HG03135 (cell line): ENCODE measurements at regions not wholly inside any gene's neighbourhood (a gene's known extent, or its start where the extent isn't known, plus 50 kb on each side); places are given as distances from the start of the nearest gene placed in this dataset.
"Not testable (repeated sequence)": the region's sequence is repeated elsewhere in the genome, so short reads cannot be mapped to it uniquely, and the experiment has no call there.

Source experiments
- ATAC-seq: cut with Tn5 transposase; IDR thresholded peaks from one replicate; pipeline ENCODE4 v1.9.1; 2021; ENCODE audit warnings: mild to moderate bottlenecking, moderate library complexity; ENCODE audit not compliant: unreplicated experiment

DNA sequence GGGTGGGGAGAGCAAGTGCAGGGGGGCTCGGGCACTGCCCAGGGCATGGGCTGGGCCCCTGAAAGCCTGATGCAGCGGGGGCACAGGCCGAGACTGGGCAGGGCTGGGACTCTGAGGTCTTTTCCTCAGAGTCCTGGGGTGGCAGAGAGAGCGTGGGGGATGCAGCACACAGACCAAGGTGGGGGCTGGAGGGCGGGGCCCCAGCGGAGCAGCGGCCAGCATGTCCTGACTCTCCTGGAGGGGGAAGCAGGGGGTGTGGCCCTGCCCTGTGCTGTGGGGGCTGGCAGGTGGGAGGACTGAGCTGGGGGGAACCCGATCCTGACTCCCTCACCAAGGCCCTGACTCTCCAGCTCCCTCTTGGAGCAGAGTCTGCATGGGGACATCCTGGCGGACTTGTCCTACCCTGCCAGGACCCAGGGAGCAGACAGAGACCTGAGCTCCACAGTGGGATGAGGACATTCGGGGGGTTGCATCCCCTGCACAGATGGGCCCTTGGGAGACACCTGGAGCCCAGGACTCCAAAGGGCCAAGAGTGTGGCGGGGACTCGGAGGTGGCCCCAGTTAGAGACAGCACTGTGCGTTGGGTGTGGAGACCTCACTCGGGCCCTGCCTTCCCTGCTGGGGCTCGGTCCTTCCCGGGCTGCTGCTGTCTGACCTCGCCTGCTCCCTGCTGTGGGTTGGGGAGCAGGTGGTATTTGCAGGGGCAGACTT, 326.1 kb downstream of the TMEM121 start:
- ATAC-seq: no peak

DNA sequence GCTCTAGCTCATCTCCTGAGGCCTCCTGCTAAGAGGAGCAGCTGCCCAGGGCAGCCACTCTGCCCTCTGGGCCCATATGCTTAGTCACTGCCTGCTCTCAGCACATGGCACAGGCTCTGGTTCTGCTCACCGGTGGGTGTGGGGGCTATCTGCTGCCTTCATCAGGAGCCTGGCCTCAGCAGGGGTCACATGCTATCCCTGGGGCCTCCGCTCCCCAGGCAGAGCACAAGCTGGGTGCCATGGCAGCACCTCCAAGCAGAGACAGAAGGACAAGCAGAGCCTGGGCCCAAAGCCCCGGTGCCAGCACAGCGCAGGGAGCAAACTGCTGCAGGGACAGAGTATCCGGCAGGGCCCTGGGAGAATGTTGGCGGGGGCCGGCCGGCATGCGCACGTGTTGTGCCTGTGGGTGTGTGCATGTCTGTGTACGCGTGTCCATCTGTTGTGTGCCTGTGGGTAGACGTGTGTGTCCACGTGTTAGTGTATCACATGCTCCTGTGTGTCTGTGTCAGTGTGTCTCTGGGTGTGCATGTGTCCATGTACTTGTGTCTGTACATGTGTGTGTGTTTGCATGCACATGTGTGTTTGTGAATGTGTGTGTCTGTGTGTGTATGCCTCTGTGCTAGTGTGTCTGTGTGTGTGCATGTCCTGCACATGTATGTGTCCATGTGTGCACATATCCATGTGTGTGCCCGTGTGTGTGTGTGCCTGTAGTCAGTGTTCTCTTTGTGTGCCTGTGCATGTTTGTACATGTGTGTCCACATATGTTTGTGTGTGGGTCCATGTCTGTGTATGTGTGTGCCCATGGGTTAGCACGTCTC, 326.9 kb downstream of the TMEM121 start:
- ATAC-seq: no peak

DNA sequence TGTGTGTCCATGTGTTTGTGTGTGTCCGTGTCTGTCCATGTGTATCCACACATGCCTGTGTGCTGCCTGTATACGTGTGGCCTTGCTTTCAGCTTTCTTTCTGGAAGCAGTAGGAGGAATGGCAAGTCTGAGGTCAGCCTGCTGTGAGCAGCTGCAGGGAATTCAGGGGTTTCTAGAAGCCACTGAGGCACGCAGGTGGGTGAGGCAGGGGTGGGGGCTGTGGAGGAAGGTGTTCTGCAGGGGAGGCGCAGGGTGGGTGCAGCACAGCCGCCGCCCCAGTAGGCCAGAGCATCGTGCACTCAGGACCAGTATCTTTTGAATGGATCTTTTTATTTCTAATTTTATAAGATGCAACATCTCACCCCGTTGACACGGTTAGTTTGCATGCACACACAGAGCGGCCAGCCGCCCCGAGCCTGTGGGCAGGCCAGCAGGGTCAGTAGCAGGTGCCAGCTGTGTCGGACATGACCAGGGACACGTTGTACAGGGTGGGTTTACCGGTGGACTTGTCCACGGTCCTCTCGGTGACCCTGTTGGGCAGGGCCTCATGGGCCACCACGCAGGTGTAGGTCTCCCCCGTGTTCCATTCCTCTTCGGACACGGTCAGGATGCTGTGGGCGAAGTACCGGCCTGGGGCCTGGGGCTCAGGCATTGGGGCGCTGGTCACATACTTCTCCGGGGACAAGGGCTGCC, 327.7 kb downstream of the TMEM121 start:
- no peak for ATAC-seq

DNA sequence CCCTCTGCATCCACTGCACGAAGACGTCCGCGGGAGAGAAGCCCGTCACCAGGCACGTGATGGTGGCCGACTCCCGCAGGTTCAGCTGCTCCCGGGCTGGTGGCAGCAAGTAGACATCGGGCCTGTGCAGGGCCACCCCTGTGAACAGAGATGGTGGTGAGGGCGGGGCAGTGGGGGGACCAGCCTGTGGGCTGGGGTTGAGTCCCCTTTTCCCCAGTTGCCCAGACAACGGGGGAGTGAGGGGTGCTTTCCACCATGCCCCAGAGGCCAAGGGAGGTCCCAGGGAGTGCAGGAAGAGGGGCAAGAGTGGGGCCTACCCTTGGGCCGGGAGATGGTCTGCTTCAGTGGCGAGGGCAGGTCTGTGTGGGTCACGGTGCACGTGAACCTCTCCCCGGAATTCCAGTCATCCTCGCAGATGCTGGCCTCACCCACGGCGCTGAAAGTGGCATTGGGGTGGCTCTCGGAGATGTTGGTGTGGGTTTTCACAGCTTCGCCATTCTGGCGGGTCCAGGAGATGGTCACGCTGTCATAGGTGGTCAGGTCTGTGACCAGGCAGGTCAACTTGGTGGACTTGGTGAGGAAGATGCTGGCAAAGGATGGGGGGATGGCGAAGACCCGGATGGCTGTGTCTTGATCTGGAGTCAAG, 328.3 kb downstream of the TMEM121 start:
- ATAC-seq: no peak

DNA sequence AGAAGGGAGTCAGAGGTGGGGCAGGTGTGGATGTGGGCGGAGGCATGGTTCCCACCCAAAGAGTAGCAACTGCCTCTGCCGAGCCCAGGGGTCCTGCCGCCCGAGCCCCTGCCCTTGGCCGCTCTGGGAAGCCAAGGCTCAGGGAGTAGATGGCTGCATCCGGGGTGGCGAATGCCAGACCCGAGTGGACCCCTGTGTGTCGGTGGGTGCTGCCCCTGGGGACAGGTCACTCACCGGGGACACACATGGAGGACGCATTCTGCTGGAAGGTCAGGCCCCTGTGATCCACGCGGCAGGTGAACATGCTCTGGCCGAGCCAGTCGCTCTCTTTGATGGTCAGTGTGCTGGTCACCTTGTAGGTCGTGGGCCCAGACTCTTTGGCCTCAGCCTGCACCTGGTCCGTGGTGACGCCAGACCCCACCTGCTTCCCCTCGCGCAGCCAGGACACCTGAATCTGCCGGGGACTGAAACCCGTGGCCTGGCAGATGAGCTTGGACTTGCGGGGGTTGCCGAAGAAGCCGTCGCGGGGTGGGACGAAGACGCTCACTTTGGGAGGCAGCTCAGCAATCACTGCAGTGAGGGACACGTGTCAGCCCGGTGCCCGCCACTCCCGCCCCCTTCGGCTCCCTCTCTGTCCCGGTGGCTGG, 329.0 kb downstream of the TMEM121 start:
- no peak for ATAC-seq

DNA sequence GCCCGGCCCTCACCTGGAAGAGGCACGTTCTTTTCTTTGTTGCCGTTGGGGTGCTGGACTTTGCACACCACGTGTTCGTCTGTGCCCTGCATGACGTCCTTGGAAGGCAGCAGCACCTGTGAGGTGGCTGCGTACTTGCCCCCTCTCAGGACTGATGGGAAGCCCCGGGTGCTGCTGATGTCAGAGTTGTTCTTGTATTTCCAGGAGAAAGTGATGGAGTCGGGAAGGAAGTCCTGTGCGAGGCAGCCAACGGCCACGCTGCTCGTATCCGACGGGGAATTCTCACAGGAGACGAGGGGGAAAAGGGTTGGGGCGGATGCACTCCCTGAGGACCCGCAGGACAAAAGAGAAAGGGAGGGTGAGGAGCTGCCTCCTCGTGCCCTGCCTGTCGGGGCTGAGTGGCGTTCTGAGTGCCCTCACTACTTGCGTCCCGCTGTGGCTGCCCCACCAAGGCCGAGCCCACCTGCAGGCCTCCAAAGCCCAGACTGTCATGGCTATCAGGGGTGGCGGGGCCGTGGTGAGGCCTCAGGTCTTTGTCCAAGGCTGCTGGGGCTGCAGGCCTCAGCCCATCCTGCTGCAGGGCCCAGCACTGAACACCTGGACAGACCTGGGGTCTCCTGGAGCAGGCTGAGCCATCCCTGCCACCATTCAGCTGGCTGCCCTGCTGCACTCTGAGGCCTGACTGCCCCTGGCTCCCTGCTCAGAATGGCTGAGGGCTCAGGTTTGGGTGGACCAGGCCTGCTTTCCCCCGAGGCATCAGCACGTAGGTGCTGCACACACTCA, 329.7 kb downstream of the TMEM121 start:
- ATAC-seq: no peak

DNA sequence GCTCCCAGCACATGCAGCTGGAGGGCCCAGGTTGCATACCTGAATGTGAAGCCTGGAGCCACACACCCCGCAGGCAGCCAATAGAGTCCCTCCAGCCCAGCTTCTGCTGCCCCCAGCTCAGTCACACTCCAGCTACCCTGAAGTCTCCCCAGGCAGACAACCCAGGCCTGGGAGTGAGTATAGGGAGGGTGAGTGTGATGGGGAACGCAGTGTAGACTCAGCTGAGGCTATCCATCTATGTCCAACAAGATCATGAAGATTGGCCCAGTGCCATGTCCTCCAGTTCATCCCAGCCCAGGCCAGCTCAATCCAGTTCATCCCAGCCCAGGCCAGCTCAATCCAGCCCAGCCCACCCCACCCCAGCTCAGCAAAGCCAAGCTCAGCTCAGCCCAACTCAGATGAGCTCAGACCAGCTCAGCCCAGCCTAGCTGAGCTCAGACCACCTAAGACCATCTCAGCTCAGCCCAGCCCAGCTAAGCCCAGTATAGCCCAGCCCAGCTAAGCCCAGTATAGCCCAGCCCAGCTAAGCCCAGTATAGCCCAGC, 330.4 kb downstream of the TMEM121 start:
- no peak for ATAC-seq

DNA sequence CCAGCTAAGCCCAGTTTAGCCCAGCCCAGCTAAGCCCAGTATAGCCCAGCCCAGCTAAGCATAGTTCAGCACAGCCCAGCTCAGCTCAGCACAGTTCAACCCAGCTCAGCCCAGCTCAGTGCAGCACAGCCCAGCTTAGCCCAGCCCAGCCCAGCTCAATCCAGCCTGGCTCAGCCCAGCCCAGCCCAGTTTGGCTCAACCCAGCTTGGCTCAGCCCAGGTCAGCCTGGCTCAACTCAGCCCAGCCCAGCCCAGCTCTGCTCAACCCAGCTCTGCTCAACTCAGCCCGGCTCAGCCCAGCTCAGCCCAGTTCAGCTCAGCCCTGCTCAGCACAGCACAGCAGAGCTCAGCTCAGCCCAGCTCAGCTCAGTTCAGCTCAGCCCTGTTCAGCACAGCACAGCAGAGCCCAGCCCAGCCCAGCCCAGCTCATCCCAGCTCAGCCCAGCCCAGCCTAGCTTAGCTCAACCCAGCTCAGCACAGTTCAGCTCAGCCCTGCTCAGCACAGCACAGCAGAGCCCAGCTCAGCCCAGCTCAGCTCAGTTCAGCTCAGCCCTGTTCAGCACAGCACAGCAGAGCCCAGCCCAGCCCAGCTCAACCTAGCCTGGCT, 330.9 kb downstream of the TMEM121 start:
- ATAC-seq: no peak

DNA sequence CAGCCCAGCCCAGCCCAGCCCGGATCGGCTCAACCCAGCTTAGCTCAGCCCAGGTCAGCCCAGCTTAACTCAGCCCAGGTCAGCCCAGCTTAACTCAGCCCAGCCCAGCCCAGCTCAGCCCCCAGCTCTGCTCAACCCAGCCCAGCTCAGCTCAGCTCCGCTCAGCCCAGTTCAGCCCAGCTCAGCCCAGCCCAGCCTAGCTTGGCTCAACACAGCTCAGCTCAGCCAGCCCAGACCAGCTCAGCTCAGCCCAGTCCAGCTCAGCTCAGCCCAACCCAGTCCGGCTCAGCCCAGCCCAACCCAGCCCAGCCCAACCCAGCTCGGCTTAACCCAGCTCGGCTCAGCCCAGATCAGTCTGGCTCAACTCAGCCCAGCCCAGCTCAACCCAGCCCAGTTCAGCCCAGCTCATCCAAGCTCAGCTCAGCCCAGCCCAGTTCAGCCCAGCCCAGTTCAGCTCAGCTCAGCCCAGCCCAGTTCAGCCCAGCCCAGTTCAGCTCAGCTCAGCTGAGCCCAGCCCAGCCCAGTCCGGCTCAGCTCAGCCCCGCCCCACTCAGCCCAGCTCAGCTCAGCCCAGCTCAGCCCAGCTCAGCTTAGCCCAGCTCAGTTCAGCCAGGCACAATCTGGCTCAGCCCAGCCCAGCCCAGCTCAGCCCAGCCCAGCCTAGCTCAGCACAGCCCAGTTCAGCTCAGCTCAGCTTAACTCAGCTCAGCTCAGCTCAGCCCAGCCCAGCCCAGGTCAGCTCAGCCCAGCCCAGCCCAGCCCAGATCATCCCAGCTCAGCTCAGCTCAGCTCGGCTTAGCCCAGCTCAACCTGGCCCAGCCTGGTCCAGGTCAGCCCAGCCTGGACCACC, 331.7 kb downstream of the TMEM121 start:
- no peak for ATAC-seq

DNA sequence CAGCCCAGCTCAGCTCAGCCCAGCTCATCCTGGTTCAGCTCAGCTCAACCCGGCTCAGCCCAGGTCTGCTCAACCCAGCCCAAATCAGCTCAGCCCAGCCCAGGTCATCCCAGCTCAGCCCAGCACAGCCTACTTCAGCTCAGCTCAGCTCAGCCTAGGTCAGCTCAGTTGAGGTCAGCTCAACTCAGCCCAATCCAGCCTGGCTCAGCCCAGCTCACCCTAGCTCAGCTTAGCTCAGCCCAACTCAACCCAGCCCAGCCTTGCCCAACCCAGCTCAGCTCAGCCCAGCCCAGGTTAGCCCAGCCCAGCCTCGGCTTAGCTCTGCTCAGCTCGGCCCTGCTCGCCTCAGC, 332.3 kb downstream of the TMEM121 start:
- no peak for ATAC-seq

DNA sequence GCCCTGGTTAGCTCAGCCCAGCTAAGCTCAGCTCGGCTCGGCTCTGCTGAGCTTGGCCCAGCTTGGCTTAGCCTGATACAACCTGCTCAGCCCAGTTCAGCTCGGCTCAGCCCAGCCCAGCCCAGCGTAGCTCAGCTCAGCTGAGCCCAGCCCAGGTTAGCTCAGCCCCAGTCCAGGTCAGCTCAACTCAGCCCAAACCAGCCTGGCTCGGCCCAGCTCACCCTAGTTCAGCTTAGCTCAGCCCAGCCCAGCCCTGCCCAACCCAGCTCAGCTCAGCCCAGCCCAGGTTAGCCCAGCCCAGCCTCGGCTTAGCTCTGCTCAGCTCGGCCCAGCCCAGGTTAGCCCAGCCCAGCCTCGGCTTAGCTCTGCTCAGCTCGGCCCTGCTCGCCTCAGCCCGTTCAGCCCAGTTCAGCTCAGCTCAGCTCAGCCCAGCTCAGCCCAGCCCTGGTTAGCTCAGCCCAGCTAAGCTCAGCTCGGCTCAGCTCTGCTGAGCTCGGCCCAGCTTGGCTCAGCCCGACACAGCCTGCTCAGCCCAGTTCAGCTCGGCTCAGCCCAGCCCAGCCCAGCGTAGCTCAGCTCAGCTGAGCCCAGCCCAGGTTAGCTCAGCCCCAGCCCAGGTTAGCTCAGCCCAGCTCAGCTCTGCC, 332.8 kb downstream of the TMEM121 start:
- not testable (repeated sequence) for ATAC-seq

DNA sequence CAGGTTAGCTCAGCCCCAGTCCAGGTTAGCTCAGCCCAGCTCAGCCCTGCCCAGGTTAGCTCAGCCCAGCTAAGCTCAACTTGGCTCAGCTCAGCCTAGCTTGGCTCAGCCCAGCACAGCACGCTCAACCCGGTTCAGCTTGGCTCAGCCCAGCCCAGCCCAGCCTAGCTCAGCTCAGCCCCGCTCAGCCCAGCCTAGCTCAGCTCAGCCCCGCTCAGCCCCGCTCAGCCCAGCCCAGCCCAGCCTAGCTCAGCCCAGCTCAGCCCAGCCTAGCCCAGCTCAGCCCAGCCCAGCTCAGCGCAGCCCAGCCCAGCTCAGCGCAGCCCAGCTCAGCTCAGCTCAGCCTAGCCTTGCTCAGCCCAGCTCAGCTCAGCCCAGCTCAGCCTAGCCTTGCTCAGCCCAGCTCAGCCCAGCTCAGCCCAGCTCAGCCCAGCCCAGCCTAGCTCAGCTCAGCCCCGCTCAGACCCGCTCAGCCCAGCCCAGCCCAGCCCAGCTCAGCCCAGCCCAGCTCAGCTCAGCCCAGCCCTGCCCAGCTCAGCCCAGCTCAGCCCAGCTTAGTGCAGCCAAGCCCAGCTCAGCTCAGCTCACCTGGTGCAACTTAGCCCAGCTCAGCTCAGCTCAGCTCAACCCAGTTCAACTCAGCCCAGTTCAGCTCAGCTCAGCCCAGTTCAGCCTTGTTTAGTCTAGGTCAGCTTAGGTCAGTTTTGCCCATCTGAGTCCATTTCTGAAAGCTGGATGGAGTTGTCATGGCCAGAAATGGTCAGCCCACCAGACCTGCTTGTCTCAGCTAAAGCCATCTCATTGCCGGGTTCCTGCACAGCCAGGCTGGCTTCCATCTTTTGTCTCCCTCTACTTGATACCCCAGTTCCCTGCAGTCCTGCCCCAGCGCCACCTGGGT, 333.6 kb downstream of the TMEM121 start:
- ATAC-seq: no peak

DNA sequence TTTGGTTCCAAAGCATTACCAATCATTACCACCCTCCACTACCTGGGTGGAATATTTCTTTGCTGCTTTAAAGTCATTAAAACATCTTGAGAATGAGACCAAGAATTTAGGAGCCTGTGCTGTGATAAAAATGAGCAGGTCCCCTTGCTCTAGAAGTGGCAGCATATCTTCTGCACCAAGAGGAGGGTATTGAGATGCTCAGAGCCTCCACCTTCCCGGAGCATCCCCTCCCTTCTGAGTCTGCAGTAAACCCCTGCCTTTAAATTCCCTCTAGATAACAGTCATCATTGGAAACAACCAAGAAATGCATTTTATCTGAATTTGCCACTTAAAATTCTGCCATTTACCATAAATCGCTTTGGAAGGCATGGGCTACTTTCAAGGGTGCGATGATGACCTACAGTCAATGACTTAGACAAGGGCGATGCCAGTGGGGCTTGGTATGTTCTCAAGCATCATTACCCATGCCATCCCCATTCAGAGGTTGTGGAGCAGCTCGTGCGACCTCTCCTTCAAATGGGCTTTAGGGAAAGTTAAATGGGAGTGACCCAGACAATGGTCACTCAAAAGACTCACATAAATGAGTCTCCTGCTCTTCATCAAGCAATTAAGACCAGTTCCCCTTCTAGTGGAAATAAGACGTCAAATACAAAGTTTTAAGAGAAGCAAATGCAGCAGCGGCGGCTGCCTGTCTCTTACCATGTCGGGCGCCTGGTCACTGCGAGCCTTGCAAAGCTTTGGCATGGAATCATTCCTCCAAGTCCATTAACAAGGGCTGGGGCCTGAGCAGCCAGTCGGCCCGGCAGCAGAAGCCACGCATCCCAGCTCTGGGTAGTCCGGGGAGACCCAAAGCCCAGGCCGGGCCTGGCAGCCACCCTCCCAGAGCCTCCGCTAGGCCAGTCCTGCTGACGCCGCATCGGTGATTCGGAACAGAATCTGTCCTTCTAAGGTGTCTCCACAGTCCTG, 334.5 kb downstream of the TMEM121 start:
- ATAC-seq: no peak

DNA sequence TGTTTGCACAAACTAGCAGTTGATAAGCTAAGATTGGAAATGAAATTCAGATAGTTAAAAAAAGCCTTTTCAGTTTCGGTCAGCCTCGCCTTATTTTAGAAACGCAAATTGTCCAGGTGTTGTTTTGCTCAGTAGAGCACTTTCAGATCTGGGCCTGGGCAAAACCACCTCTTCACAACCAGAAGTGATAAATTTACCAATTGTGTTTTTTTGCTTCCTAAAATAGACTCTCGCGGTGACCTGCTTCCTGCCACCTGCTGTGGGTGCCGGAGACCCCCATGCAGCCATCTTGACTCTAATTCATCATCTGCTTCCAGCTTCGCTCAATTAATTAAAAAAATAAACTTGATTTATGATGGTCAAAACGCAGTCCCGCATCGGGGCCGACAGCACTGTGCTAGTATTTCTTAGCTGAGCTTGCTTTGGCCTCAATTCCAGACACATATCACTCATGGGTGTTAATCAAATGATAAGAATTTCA, 335.6 kb downstream of the TMEM121 start:
- ATAC-seq: peak; percentile 31

DNA sequence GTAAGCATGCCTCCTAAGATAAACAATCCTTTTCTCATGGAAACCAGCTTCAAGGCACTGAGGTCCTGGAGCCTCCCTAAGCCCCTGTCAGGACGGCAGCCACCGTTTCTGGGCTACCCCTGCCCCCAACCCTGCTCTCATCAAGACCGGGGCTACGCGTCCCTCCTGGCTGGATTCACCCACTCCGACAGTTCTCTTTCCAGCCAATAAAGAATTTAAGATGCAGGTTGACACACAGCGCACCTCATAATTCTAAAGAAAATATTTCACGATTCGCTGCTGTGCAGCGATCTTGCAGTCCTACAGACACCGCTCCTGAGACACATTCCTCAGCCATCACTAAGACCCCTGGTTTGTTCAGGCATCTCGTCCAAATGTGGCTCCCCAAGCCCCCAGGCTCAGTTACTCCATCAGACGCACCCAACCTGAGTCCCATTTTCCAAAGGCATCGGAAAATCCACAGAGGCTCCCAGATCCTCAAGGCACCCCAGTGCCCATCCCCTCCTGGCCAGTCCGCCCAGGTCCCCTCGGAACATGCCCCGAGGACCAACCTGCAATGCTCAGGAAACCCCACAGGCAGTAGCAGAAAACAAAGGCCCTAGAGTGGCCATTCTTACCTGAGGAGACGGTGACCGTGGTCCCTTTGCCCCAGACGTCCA, 336.3 kb downstream of the TMEM121 start:
- ATAC-seq: no peak
